Muscle of arm (tissue), 1 donor: ENCODE measurements at regions not wholly inside any gene's neighbourhood (a gene's known extent, or its start where the extent isn't known, plus 50 kb on each side); places are given as distances from the start of the nearest gene placed in this dataset.

Experiments used
- DNase-seq: peaks from one replicate; pipeline ENCODE4 v3.0.0-alpha.2; 2013

GRCh38 chr2:240357641-240358012 lies 77.8 kb upstream of the GPC1 start:
- DNase-seq = no peak

- DNase-seq = no peak
These were observed 77.4 kb upstream of the GPC1 start for GRCh38 chr2:240358080-240358479.

- DNase-seq = no peak
These were observed 76.6 kb upstream of the GPC1 start for GRCh38 chr2:240358821-240359397.

GRCh38 chr2:240359695-240360094 lies 75.8 kb upstream of the GPC1 start:
- DNase-seq = no peak

- no peak for DNase-seq
These were observed 74.6 kb upstream of the GPC1 start for GRCh38 chr2:240360645-240361475.

GRCh38 chr2:240362216-240362755 lies 73.2 kb upstream of the GPC1 start:
- DNase-seq = no peak

- DNase-seq = no peak
These were observed 72.4 kb upstream of the GPC1 start for GRCh38 chr2:240362826-240363745.

- DNase-seq = no peak
These were observed 71.5 kb upstream of the GPC1 start for GRCh38 chr2:240363746-240364581.

GRCh38 chr2:240364582-240364960 lies 70.9 kb upstream of the GPC1 start:
- DNase-seq = no peak

- no peak for DNase-seq
These were observed 70.3 kb upstream of the GPC1 start for GRCh38 chr2:240364961-240365775.

GRCh38 chr2:240365971-240366471 lies 69.4 kb upstream of the GPC1 start:
- DNase-seq = no peak

GRCh38 chr2:240366901-240367300 lies 68.6 kb upstream of the GPC1 start:
- DNase-seq = no peak

GRCh38 chr2:240367721-240368120 lies 67.7 kb upstream of the GPC1 start:
- no peak for DNase-seq

- no peak for DNase-seq
These were observed 66.6 kb upstream of the GPC1 start for GRCh38 chr2:240368781-240369331.

GRCh38 chr2:240369335-240369734 lies 66.1 kb upstream of the GPC1 start:
- no peak for DNase-seq

GRCh38 chr2:240369801-240370585 lies 65.5 kb upstream of the GPC1 start:
- DNase-seq = peak; percentile 86

- no peak for DNase-seq
These were observed 64.1 kb upstream of the GPC1 start for GRCh38 chr2:240371129-240372000.

- no peak for DNase-seq
These were observed 63.4 kb upstream of the GPC1 start for GRCh38 chr2:240372101-240372500.
